Stimulated activated CD4-positive, alpha-beta T cell treated with anti-CD3 and anti-CD28 coated beads, Interleukin-1b, Interleukin-23, amount 100 ng/mL, for 1 hour (primary cell): ENCODE measurements at regions not wholly inside any gene's neighbourhood (a gene's known extent, or its start where the extent isn't known, plus 50 kb on each side); places are given as distances from the start of the nearest gene placed in this dataset.
"Not testable (repeated sequence)": the region's sequence is repeated elsewhere in the genome, so short reads cannot be mapped to it uniquely, and the experiment has no call there.

Experiments
- DNase-seq, 2 donors: peaks; one replicate each; pipeline ENCODE4 v3.0.0-alpha.2; 2020; ENCODE audit warnings: low read depth in 2 of 2

- DNase-seq = peak; percentile 8 to 35
Measured at GRCh38 chr6:6724539-6725467, 136.3 kb downstream of the LY86 start.

GRCh38 chr6:6725468-6726209 lies 137.1 kb downstream of the LY86 start:
- no peak for DNase-seq

- no peak for DNase-seq
Measured at GRCh38 chr6:6728169-6728941, 139.8 kb downstream of the LY86 start.

GRCh38 chr6:6729971-6730370 lies 141.5 kb downstream of the LY86 start:
- DNase-seq = no peak

GRCh38 chr6:6730831-6731230 lies 142.3 kb downstream of the LY86 start:
- no peak for DNase-seq

- DNase-seq = no peak
Measured at GRCh38 chr6:6734479-6735465, 146.3 kb downstream of the LY86 start.

GRCh38 chr6:6736791-6737654 lies 148.5 kb downstream of the LY86 start:
- DNase-seq = no peak

- DNase-seq = no peak
Measured at GRCh38 chr6:6737671-6738070, 149.2 kb downstream of the LY86 start.

- DNase-seq = no peak
Measured at GRCh38 chr6:6738108-6738507, 149.6 kb downstream of the LY86 start.

- no peak for DNase-seq
Measured at GRCh38 chr6:6738922-6739716, 150.6 kb downstream of the LY86 start.

- no peak for DNase-seq
Measured at GRCh38 chr6:6740595-6740994, 152.1 kb downstream of the LY86 start.

GRCh38 chr6:6741264-6741663 lies 152.7 kb downstream of the LY86 start:
- DNase-seq = no peak

- DNase-seq = no peak
Measured at GRCh38 chr6:6742535-6742934, 154.0 kb downstream of the LY86 start.

GRCh38 chr6:6744551-6744950 lies 156.0 kb downstream of the LY86 start:
- DNase-seq = no peak

GRCh38 chr6:6745637-6746332 lies 157.3 kb downstream of the LY86 start:
- not testable (repeated sequence) for DNase-seq

GRCh38 chr6:6746333-6746969 lies 157.9 kb downstream of the LY86 start:
- no peak for DNase-seq

GRCh38 chr6:6746970-6747338 lies 158.4 kb downstream of the LY86 start:
- no peak for DNase-seq

- no peak for DNase-seq
Measured at GRCh38 chr6:6747371-6747770, 158.9 kb downstream of the LY86 start.
